ENCODE measurements at regions not wholly inside any gene's neighbourhood (a gene's known extent, or its start where the extent isn't known, plus 50 kb on each side); places are given as distances from the start of the nearest gene placed in this dataset.

- TF ChIP-seq ZFX (IDR thresholded peaks at IDR 0.05), result no peak
- no peak for TF ChIP-seq CTCF (conservative IDR thresholded peaks at IDR 0.05)
- H3K27ac ChIP-seq, result no peak overlapping the region
These were observed 272.9 kb upstream of the ZWINT start for GRCh38 chr10:56633876-56634452.

- TF ChIP-seq ZFX (IDR thresholded peaks at IDR 0.05) (no peak), CTCF (conservative IDR thresholded peaks at IDR 0.05) (no peak)
- H3K27ac ChIP-seq, result no peak overlapping the region
These were observed 271.5 kb upstream of the ZWINT start for GRCh38 chr10:56632537-56632936.

GRCh38 chr10:56624082-56624481 lies 263.0 kb upstream of the ZWINT start:
- H3K27ac ChIP-seq, result no peak overlapping the region
- TF ChIP-seq ZFX (IDR thresholded peaks at IDR 0.05), result no peak
- TF ChIP-seq CTCF (conservative IDR thresholded peaks at IDR 0.05), result no peak

GRCh38 chr10:56623064-56623463 lies 262.0 kb upstream of the ZWINT start:
- TF ChIP-seq CTCF (conservative IDR thresholded peaks at IDR 0.05) (no peak), ZFX (IDR thresholded peaks at IDR 0.05) (no peak)
- no peak overlapping the region for H3K27ac ChIP-seq

- TF ChIP-seq CTCF (conservative IDR thresholded peaks at IDR 0.05) (no peak), ZFX (IDR thresholded peaks at IDR 0.05) (no peak)
- no peak overlapping the region for H3K27ac ChIP-seq
These were observed 261.4 kb upstream of the ZWINT start for GRCh38 chr10:56622335-56622973.

GRCh38 chr10:56606202-56606601 lies 245.1 kb upstream of the ZWINT start:
- no peak overlapping the region for H3K27ac ChIP-seq
- no peak for TF ChIP-seq CTCF (conservative IDR thresholded peaks at IDR 0.05)
- TF ChIP-seq ZFX (IDR thresholded peaks at IDR 0.05), result no peak

GRCh38 chr10:56605051-56605450 lies 244.0 kb upstream of the ZWINT start:
- no peak overlapping the region for H3K27ac ChIP-seq
- TF ChIP-seq ZFX (IDR thresholded peaks at IDR 0.05) (no peak), CTCF (conservative IDR thresholded peaks at IDR 0.05) (no peak)
